Subcutaneous abdominal adipose tissue (tissue), 5 donors: ENCODE measurements at regions not wholly inside any gene's neighbourhood (a gene's known extent, or its start where the extent isn't known, plus 50 kb on each side); places are given as distances from the start of the nearest gene placed in this dataset.
"Not testable (repeated sequence)": the region's sequence is repeated elsewhere in the genome, so short reads cannot be mapped to it uniquely, and the experiment has no call there.

Experiments used
- H3K27ac ChIP-seq: one replicate; pipeline ENCODE4 v1.7.0; 2013; ENCODE audit warnings: low read depth, mild to moderate bottlenecking, inconsistent platforms, low read length, moderate library complexity
- H3K27me3 ChIP-seq, 5 donors: one replicate each; pipeline ENCODE4 v1.7.0; 2013; ENCODE audit warnings: low read length in 5 of 5, inconsistent platforms in 1 of 5; ENCODE audit not compliant: control insufficient read depth in 5 of 5, insufficient read depth in 4 of 5
- H3K36me3 ChIP-seq, 5 donors: one replicate each; pipeline ENCODE4 v1.7.0; 2013; ENCODE audit warnings: low read length in 5 of 5; ENCODE audit not compliant: control insufficient read depth in 5 of 5, insufficient read depth in 5 of 5
- H3K4me1 ChIP-seq, 5 donors: one replicate each; pipeline ENCODE4 v1.7.0; 2013; ENCODE audit warnings: low read length in 5 of 5, mild to moderate bottlenecking in 3 of 5, moderate library complexity in 1 of 5; ENCODE audit not compliant: control insufficient read depth in 5 of 5, insufficient read depth in 5 of 5
- H3K4me3 ChIP-seq, 5 donors: one replicate each; pipeline ENCODE4 v1.7.0; 2013; ENCODE audit warnings: low read length in 5 of 5, low read depth in 1 of 5
- H3K9ac ChIP-seq, 5 donors: one replicate each; pipeline ENCODE4 v1.7.0; 2013; ENCODE audit warnings: low read length in 5 of 5, mild to moderate bottlenecking in 4 of 5, moderate library complexity in 3 of 5
- H3K9me3 ChIP-seq, 5 donors: one replicate each; pipeline ENCODE4 v1.7.0; 2013; ENCODE audit warnings: low read length in 5 of 5; ENCODE audit not compliant: control insufficient read depth in 5 of 5
- donor health status: healthy.
- donor health status: healthy.
- donor health status: healthy.
- donor health status: healthy.
- donor health status: healthy.

DNA sequence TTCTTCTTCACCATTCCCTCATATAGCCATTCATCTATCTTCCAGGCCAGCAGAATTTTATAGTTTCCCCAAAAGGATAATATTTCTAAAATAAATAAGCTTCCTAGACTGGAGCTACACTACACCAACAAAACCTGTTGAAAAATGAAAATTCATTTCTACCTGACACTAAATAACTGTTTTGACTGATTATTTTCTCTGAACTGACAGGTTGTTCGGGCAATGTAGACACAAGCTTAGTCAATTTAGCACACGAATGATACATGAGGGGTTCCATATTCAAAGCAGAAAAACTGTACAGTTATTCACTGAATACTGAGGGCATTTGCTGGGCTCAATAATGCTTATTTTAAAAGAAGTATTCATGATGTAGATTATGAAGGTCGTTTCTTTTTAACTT, 589.7 kb downstream of the LIG4 start:
- H3K27ac ChIP-seq: no peak overlapping the region
- no peaks in the 10 kb centered on the region for H3K4me1 ChIP-seq
- no peaks in the 10 kb centered on the region for H3K36me3 ChIP-seq
- no peaks in the 10 kb centered on the region for H3K9me3 ChIP-seq
- no peaks in the 10 kb centered on the region for H3K27me3 ChIP-seq
- H3K9ac ChIP-seq: no peak overlapping the region
- no peak overlapping the region for H3K4me3 ChIP-seq

DNA sequence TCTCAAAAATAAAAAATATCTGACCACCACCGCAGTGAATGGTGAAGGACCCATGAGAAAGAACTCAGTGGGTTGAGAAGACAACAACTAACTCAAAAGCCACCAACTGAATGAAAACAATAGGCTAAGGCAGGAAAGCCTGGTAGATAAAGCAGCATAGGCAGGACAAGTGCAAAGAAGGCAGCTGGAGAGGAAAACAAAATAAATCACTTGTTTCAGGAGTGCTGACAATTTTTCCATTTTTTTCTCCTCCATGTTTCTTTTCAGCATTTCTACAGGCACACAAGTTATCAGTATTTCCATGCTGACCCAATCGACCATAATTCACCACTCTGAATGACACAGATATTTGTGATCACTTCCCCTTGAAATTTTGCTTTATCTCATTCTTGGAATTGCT, 597.8 kb downstream of the LIG4 start:
- Histone ChIP-seq H3K27me3 (no peaks in the 10 kb centered on the region), H3K9me3 (no peaks in the 10 kb centered on the region), H3K9ac (no peak overlapping the region), H3K27ac (no peak overlapping the region), H3K4me3 (no peak overlapping the region), H3K36me3 (no peaks in the 10 kb centered on the region), H3K4me1 (no peaks in the 10 kb centered on the region)

DNA sequence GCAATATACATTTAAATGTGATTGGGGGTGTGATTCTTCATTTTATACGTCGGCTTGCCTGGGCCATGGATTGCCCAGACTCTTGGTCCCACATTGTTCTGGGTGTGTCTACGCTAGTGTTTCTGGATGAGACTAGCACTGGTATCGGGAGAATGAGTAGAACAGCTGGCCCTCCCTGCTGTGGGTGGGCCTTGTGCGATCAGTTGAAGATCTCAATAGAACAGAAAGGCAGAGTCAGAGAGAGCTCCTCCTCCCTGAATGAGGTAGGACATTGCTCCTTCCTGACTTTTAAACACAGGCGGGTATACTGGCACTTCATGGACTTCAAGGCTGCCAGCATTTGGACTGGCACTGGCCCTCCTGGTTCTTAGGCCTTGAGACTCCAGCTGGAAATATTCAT, 603.0 kb downstream of the LIG4 start:
- H3K9me3 ChIP-seq: peaks cover 0 to 4% (median 0%) of the 10 kb centered on the region in 5 donors
- no peak overlapping the region for H3K4me3 ChIP-seq
- H3K27me3 ChIP-seq: no peaks in the 10 kb centered on the region
- no peaks in the 10 kb centered on the region for H3K36me3 ChIP-seq
- no peak overlapping the region for H3K27ac ChIP-seq
- no peak overlapping the region for H3K9ac ChIP-seq
- no peaks in the 10 kb centered on the region for H3K4me1 ChIP-seq

DNA sequence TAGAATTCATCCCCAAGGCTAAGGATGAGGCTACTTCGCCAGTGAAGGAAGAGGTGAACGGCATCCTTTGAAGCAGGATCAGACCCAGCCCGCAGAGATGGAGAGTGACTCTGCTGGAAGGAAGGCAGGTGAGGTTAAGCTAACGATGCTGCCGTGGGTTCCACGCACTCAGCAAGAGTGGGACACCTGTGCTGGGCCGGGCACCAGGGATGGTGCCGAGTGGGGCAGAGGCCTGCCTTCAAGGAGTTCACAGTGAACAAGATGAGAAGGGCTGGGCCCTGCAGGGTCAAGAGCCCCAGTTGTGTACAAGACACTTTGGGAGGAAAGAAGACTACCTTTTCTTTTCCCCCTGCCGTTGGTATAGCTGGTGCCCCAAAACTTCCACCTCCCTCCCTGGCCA, 606.6 kb downstream of the LIG4 start:
- Histone ChIP-seq H3K9me3 (peaks cover 0 to 4% (median 0%) of the 10 kb centered on the region in 5 donors), H3K4me3 (no peak overlapping the region), H3K9ac (no peak overlapping the region), H3K27ac (no peak overlapping the region), H3K27me3 (no peaks in the 10 kb centered on the region), H3K4me1 (no peaks in the 10 kb centered on the region), H3K36me3 (no peaks in the 10 kb centered on the region)

DNA sequence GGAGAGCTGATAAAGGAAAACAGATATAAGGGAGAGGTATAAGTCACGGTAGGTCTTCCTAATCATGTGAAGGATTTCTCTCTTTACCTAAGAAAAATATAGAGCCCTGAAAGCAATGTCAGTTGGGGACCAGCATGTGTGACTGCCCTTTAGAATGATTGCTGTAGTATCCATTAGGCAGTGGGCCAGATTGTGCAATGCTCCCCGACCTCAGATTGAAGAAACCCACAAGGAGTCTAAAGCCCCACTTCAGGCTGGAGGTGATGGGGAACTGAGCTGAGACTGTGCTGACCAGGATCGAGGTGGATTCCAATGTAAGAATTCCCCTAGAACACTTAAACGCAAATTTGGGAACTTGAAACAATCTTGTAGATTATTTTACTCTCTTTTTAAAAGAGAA, 614.4 kb downstream of the LIG4 start:
- H3K27ac ChIP-seq: no peak overlapping the region
- no peak overlapping the region for H3K4me3 ChIP-seq
- H3K9ac ChIP-seq: no peak overlapping the region
- H3K4me1 ChIP-seq: no peaks in the 10 kb centered on the region
- H3K27me3 ChIP-seq: no peaks in the 10 kb centered on the region
- no peaks in the 10 kb centered on the region for H3K36me3 ChIP-seq
- no peaks in the 10 kb centered on the region for H3K9me3 ChIP-seq

DNA sequence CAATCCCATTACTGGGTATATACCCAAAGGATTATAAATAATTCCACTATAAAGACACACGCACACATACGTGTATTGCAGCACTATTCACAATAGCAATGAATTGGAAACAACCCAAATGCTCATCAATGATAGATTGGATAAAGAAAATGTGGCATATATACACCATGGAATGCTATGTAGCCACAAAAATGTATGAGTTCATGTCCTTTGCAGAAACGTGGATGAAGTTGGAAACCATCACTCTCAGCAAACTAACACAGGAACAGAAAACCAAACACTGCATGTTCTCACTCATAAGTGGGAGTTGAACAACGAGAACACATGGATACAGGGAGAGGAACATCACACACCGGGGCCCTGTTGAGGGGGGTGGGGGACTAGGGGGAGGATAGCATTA, 619.0 kb downstream of the LIG4 start:
- H3K9me3 ChIP-seq, H3K36me3 ChIP-seq, H3K4me1 ChIP-seq, H3K27me3 ChIP-seq, H3K4me3 ChIP-seq, H3K9ac ChIP-seq, H3K27ac ChIP-seq: not testable (repeated sequence)

DNA sequence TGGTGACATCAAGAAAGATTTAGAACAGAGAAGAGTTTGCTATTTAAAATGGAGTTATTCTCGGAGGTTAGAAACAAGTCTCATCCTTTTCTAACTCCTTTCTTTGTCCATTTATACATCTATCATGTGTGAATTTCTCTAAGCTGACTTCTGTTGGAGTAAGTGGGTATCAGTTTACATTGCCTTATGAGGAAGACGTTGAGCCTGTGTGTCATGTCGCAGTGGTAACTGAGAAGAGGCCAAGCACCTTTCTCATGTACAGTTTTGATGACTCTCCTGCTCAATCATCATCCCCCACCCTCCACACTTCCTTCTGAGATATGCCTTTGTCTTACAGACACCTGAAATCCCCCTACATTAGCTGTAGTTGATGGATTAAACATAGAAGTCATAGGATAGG, 624.8 kb downstream of the LIG4 start:
- H3K4me1 ChIP-seq: no peaks in the 10 kb centered on the region
- H3K9me3 ChIP-seq: no peaks in the 10 kb centered on the region
- no peak overlapping the region for H3K4me3 ChIP-seq
- no peaks in the 10 kb centered on the region for H3K27me3 ChIP-seq
- no peak overlapping the region for H3K9ac ChIP-seq
- no peak overlapping the region for H3K27ac ChIP-seq
- no peaks in the 10 kb centered on the region for H3K36me3 ChIP-seq

DNA sequence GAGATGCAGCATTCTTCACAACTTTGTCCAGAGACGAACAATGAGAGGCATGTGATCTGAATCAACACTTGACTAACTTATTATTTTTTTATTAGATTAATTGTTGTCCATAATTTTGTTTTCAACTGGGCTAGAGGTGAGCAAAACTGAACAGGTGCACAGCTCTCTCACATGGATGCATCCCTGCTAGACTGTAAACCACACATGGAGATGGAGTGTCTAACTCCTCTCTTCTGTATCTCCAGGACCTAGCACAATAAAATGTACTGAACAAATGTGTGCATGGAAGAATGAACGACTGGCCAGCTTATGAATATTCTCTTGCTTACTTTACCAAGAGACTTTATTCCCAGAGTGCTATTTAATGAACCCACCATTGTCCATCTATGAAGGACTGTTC, 627.7 kb downstream of the LIG4 start:
- Histone ChIP-seq H3K9ac (no peak overlapping the region), H3K27me3 (no peaks in the 10 kb centered on the region), H3K36me3 (no peaks in the 10 kb centered on the region), H3K4me3 (no peak overlapping the region), H3K9me3 (no peaks in the 10 kb centered on the region), H3K27ac (no peak overlapping the region), H3K4me1 (no peaks in the 10 kb centered on the region)

DNA sequence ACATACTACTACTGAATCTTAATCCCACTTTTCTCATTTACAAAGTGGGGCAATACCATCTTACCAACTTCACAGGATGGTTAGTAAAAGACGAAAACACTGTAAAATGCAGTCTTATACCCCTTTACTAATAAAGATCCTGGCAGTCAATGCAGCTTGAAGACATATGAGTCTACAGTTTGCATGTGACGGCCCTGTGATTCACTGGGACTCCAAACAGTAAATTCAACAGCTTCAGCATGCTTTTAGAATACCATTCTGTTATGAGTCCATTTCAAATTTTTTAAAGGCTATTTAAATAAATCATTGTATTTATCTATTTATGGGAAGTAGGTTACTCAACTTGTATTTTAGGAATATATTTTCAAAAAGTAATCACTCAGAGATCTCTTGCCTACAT, 629.1 kb downstream of the LIG4 start:
- H3K27me3 ChIP-seq: no peaks in the 10 kb centered on the region
- no peaks in the 10 kb centered on the region for H3K36me3 ChIP-seq
- H3K27ac ChIP-seq: no peak overlapping the region
- no peaks in the 10 kb centered on the region for H3K4me1 ChIP-seq
- H3K4me3 ChIP-seq: no peak overlapping the region
- H3K9me3 ChIP-seq: no peaks in the 10 kb centered on the region
- no peak overlapping the region for H3K9ac ChIP-seq

DNA sequence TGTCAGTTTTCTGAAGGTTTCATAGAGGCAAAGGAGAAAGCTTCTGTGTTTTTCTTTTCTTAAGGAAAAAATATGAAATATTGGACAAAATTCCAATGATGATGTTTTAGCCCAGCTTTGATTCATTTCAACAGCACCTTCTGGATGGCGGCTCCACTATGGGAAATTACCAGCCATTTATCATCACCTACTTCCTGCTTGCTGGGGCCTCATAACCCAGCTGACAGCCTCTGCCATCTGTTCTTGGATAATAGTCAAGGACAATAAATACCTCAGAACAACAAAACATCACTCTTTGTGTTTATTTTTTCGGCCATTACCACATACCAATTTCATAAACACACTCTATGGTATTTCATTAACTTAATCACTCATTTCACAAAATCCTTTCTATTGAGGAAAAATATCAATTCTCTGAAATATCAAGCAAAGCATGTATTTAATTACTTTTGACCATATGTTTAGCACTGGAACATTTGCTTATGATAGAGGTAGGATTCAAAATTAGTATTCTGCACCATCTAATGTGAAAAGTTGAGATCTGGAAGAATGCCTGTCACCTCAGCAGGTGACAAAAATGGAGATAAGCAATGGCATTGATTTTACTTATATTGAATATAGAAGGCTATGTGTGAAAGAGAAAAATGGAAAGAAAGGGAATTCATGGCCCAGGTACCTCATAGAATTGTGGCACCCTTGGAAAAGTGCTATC, 629.7 kb downstream of the LIG4 start:
- Histone ChIP-seq H3K36me3 (no peaks in the 10 kb centered on the region), H3K27me3 (no peaks in the 10 kb centered on the region), H3K9me3 (no peaks in the 10 kb centered on the region), H3K9ac (no peak overlapping the region), H3K27ac (no peak overlapping the region), H3K4me1 (no peaks in the 10 kb centered on the region), H3K4me3 (no peak overlapping the region)

DNA sequence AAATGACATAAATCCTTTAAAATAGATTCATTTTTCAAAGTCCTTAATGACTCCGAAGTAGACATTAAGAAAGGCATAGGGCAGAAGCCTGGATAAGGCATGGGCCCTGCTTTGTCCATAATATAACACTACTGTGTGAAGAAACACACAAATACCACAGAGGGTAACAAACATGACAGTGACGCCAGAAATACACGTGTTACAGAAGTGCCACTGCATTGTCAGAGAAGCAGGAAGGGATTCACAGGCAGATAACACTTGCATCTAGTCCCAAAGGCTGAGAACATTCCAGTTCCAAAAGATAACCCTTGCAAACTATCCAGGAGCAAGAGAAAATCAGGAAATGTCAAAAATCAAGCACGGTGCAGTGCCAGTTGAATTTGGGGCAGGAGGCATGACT, 633.2 kb downstream of the LIG4 start:
- Histone ChIP-seq H3K36me3 (no peaks in the 10 kb centered on the region), H3K9me3 (peaks cover 0 to 2% (median 0%) of the 10 kb centered on the region in 5 donors), H3K4me1 (no peaks in the 10 kb centered on the region), H3K4me3 (no peak overlapping the region), H3K27ac (no peak overlapping the region), H3K9ac (no peak overlapping the region), H3K27me3 (no peaks in the 10 kb centered on the region)
